ENCODE measurements at regions not wholly inside any gene's neighbourhood (a gene's known extent, or its start where the extent isn't known, plus 50 kb on each side); places are given as distances from the start of the nearest gene placed in this dataset.

- no peak overlapping the region for H3K27ac ChIP-seq
- intact Hi-C loops (cut with DNase I), result loop anchor here (2.0 to 5.0 kb wide), 2 partner anchors 94 to 564 kb away; no protein-coding TSS in a partner anchor
- no peak for DNase-seq (ENCODE audit: low spot score)
- TF ChIP-seq CTCF (IDR thresholded peaks at IDR 0.05) (no peak), POLR2A (IDR thresholded peaks at IDR 0.05) (no peak), POLR2AphosphoS5 (IDR thresholded peaks at IDR 0.05) (no peak)
- H3K4me1 ChIP-seq (replicated peaks), result no peaks in the 10 kb centered on the region
- H3K4me3 ChIP-seq, result no peak overlapping the region
- no peaks in the 10 kb centered on the region for H3K9me3 ChIP-seq
- no peaks in the 10 kb centered on the region for H3K36me3 ChIP-seq
- WGBS, result 88% methylated on average over 2 of the region's 2 CpGs
- no peaks in the 10 kb centered on the region for H3K27me3 ChIP-seq (replicated peaks; ENCODE audit: insufficient read depth)
Observed at GRCh38 chrX:69386681-69387080, 117.4 kb upstream of the NALF2 start.

- DNase-seq (ENCODE audit: low spot score), result no peak
- intact Hi-C loops (cut with DNase I), result no loop called here
- H3K4me3 ChIP-seq, result no peak overlapping the region
- no peaks in the 10 kb centered on the region for H3K9me3 ChIP-seq
- no peaks in the 10 kb centered on the region for H3K36me3 ChIP-seq
- TF ChIP-seq POLR2AphosphoS5 (IDR thresholded peaks at IDR 0.05) (no peak), POLR2A (IDR thresholded peaks at IDR 0.05) (no peak), CTCF (IDR thresholded peaks at IDR 0.05) (no peak)
- H3K27me3 ChIP-seq (replicated peaks; ENCODE audit: insufficient read depth), result no peaks in the 10 kb centered on the region
- H3K4me1 ChIP-seq (replicated peaks), result no peaks in the 10 kb centered on the region
- no peak overlapping the region for H3K27ac ChIP-seq
- 100% methylated on average over 3 of the region's 3 CpGs for WGBS
Observed at GRCh38 chrX:69379412-69379811, 124.7 kb upstream of the NALF2 start.

GRCh38 chrX:69374569-69374968 is 129.6 kb upstream of the NALF2 start:
- TF ChIP-seq POLR2AphosphoS5 (IDR thresholded peaks at IDR 0.05) (no peak), CTCF (IDR thresholded peaks at IDR 0.05) (no peak), POLR2A (IDR thresholded peaks at IDR 0.05) (no peak)
- WGBS, result 89% methylated on average over 1 of the region's 1 CpG

GRCh38 chrX:69372435-69372834 is 131.7 kb upstream of the NALF2 start:
- no peak for DNase-seq (ENCODE audit: low spot score)

More at GRCh38 chrX:69374569-69374968, 129.6 kb upstream of the NALF2 start:
- Histone ChIP-seq H3K27ac (no peak overlapping the region), H3K27me3 (replicated peaks; ENCODE audit: insufficient read depth) (no peaks in the 10 kb centered on the region), H3K9me3 (no peaks in the 10 kb centered on the region), H3K4me3 (no peak overlapping the region), H3K4me1 (replicated peaks) (no peaks in the 10 kb centered on the region), H3K36me3 (no peaks in the 10 kb centered on the region)
- DNase-seq (ENCODE audit: low spot score), result no peak
- intact Hi-C loops (cut with DNase I), result no loop called here

GRCh38 chrX:69371159-69371558 is 133.0 kb upstream of the NALF2 start:
- no peaks in the 10 kb centered on the region for H3K9me3 ChIP-seq
- DNase-seq (ENCODE audit: low spot score), result no peak
- no peaks in the 10 kb centered on the region for H3K4me1 ChIP-seq (replicated peaks)
- no peaks in the 10 kb centered on the region for H3K27me3 ChIP-seq (replicated peaks; ENCODE audit: insufficient read depth)
- WGBS, result 100% methylated on average over 1 of the region's 1 CpG
- no peak for TF ChIP-seq POLR2A (IDR thresholded peaks at IDR 0.05)
- TF ChIP-seq POLR2AphosphoS5 (IDR thresholded peaks at IDR 0.05), result no peak
- TF ChIP-seq CTCF (IDR thresholded peaks at IDR 0.05), result no peak
- no peak overlapping the region for H3K4me3 ChIP-seq
- no peaks in the 10 kb centered on the region for H3K36me3 ChIP-seq
- H3K27ac ChIP-seq, result no peak overlapping the region
- intact Hi-C loops (cut with DNase I), result no loop called here

More at GRCh38 chrX:69372435-69372834, 131.7 kb upstream of the NALF2 start:
- intact Hi-C loops (cut with DNase I), result no loop called here
- no peak for TF ChIP-seq POLR2AphosphoS5 (IDR thresholded peaks at IDR 0.05)
- Histone ChIP-seq H3K9me3 (no peaks in the 10 kb centered on the region), H3K27ac (no peak overlapping the region), H3K4me1 (replicated peaks) (no peaks in the 10 kb centered on the region), H3K27me3 (replicated peaks; ENCODE audit: insufficient read depth) (no peaks in the 10 kb centered on the region), H3K4me3 (no peak overlapping the region), H3K36me3 (no peaks in the 10 kb centered on the region)
